H9 (cell line): ENCODE measurements at regions not wholly inside any gene's neighbourhood (a gene's known extent, or its start where the extent isn't known, plus 50 kb on each side); places are given as distances from the start of the nearest gene placed in this dataset.

Experiments
- DNase-seq: peaks from one replicate; pipeline ENCODE4 v3.0.0-alpha.2; 2017
- H2AFZ ChIP-seq: one replicate; pipeline ENCODE4 v1.6.1; 2013; ENCODE audit warnings: mild to moderate bottlenecking, low read length, control low read depth, moderate library complexity
- H2AK5ac ChIP-seq: 2 replicates; pipeline ENCODE4 v1.6.1; 2013; ENCODE audit warnings: low read length, control low read depth, mixed read lengths; ENCODE audit not compliant: insufficient read length
- H2BK120ac ChIP-seq: one replicate; pipeline ENCODE4 v1.6.1; 2013; ENCODE audit warnings: low read depth, mild to moderate bottlenecking, low read length, control low read depth, inconsistent platforms; ENCODE audit not compliant: poor library complexity, severe bottlenecking
- H2BK12ac ChIP-seq: 2 replicates; pipeline ENCODE4 v1.6.1; 2013; ENCODE audit warnings: low read length, control low read depth, mixed read lengths, low read depth; ENCODE audit not compliant: insufficient read length
- H2BK15ac ChIP-seq: 2 replicates; pipeline ENCODE4 v1.6.1; 2013; ENCODE audit warnings: low read depth, low read length, control low read depth
- H2BK20ac ChIP-seq: one replicate; pipeline ENCODE4 v1.6.1; 2013; ENCODE audit warnings: low read depth, mild to moderate bottlenecking, low read length, control low read depth, inconsistent platforms; ENCODE audit not compliant: poor library complexity, severe bottlenecking
- H2BK5ac ChIP-seq: 2 replicates; pipeline ENCODE4 v1.6.1; 2013; ENCODE audit warnings: low read length, control low read depth, mixed read lengths; ENCODE audit not compliant: insufficient read length
- H3K14ac ChIP-seq: 2 replicates; pipeline ENCODE4 v1.6.1; 2013; ENCODE audit warnings: low read length, control low read depth; ENCODE audit not compliant: insufficient read depth
- H3K18ac ChIP-seq: 2 replicates; pipeline ENCODE4 v1.6.1; 2013; ENCODE audit warnings: low read depth, mild to moderate bottlenecking, mixed read lengths, low read length, control low read depth; ENCODE audit not compliant: insufficient read length
- H3K23ac ChIP-seq: 2 replicates; pipeline ENCODE4 v1.6.1; 2013; ENCODE audit warnings: low read length, control low read depth, mixed read lengths, low read depth; ENCODE audit not compliant: insufficient read length
- H3K23me2 ChIP-seq: 2 replicates; pipeline ENCODE4 v1.6.1; 2013; ENCODE audit warnings: low read depth, mild to moderate bottlenecking, mixed read lengths, low read length, control low read depth; ENCODE audit not compliant: insufficient read length, poor library complexity, severe bottlenecking
- H3K27ac ChIP-seq: 2 replicates; pipeline ENCODE4 v1.5.1; 2013; ENCODE audit warnings: low read length, control low read depth, mixed read lengths, low read depth; ENCODE audit not compliant: insufficient read length
- H3K27me3 ChIP-seq: 2 replicates; pipeline ENCODE4 v1.6.1; 2013; ENCODE audit warnings: low read length, control low read depth, inconsistent platforms; ENCODE audit not compliant: insufficient read depth
- H3K4ac ChIP-seq: 2 replicates; pipeline ENCODE4 v1.6.1; 2013; ENCODE audit warnings: low read depth, mild to moderate bottlenecking, control low read depth, inconsistent platforms, low read length, moderate library complexity
- H3K4me1 ChIP-seq: 2 replicates; pipeline ENCODE4 v1.6.1; 2013; ENCODE audit warnings: low read length, control low read depth, inconsistent platforms; ENCODE audit not compliant: insufficient read depth
- H3K4me2 ChIP-seq: 2 replicates; pipeline ENCODE4 v1.6.1; 2013; ENCODE audit warnings: low read length, control low read depth, mixed read lengths; ENCODE audit not compliant: insufficient read length, insufficient read depth
- H3K56ac ChIP-seq: 2 replicates; pipeline ENCODE4 v1.6.1; 2013; ENCODE audit warnings: low read depth, mild to moderate bottlenecking, mixed read lengths, low read length, control low read depth; ENCODE audit not compliant: insufficient read length
- H3K79me1 ChIP-seq: 2 replicates; pipeline ENCODE4 v1.6.1; 2013; ENCODE audit warnings: low read depth, mild to moderate bottlenecking, moderate library complexity, low read length, control low read depth, inconsistent platforms; ENCODE audit not compliant: insufficient read depth, poor library complexity, severe bottlenecking
- H3K79me2 ChIP-seq: 2 replicates; pipeline ENCODE4 v1.6.1; 2013; ENCODE audit warnings: low read length, control low read depth, inconsistent platforms; ENCODE audit not compliant: insufficient read depth
- H3K9ac ChIP-seq: 2 replicates; pipeline ENCODE4 v1.6.1; 2013; ENCODE audit warnings: low read length, control low read depth, mixed read lengths; ENCODE audit not compliant: insufficient read length; ENCODE audit errors: extremely low read depth
- H3K9me3 ChIP-seq: one replicate; pipeline ENCODE4 v1.6.1; 2013; ENCODE audit warnings: low read depth, low read length, inconsistent platforms; ENCODE audit not compliant: control insufficient read depth
- H3T11ph ChIP-seq: one replicate; pipeline ENCODE4 v1.6.1; 2013; ENCODE audit warnings: mild to moderate bottlenecking, low read length, control low read depth, inconsistent platforms
- H4K20me1 ChIP-seq: one replicate; pipeline ENCODE4 v1.6.1; 2013; ENCODE audit not compliant: control insufficient read depth, insufficient read length, insufficient read depth
- H4K5ac ChIP-seq: 2 replicates; pipeline ENCODE4 v1.6.1; 2013; ENCODE audit warnings: low read depth, mild to moderate bottlenecking, mixed read lengths, low read length, control low read depth; ENCODE audit not compliant: insufficient read length
- H4K8ac ChIP-seq: replicated peaks from 2 replicates; pipeline ENCODE4 v1.6.1; 2013; ENCODE audit warnings: low read length, control low read depth, mixed read lengths, low read depth; ENCODE audit not compliant: insufficient read length
- H4K91ac ChIP-seq: 2 replicates; pipeline ENCODE4 v1.6.1; 2013; ENCODE audit warnings: low read depth, mild to moderate bottlenecking, moderate library complexity, mixed read lengths, low read length, control low read depth; ENCODE audit not compliant: insufficient read length
- H3K27ac Mint-ChIP-seq, 3 experiments: 2 replicates in 2 of 3; 3 replicates in 1 of 3; pipeline ENCODE4 v1.8.0; 2020 to 2021; ENCODE audit warnings: mixed read lengths in 3 of 3, mild to moderate bottlenecking in 1 of 3, moderate library complexity in 1 of 3
- H3K27me3 Mint-ChIP-seq: 2 replicates; pipeline ENCODE4 v1.8.0; 2021; ENCODE audit warnings: low read depth, mild to moderate bottlenecking, moderate library complexity, mixed read lengths
- H3K36me3 Mint-ChIP-seq, 3 experiments: 2 replicates in 2 of 3; 3 replicates in 1 of 3; pipeline ENCODE4 v1.8.0; 2020 to 2021; ENCODE audit warnings: low read depth in 3 of 3, mixed read lengths in 3 of 3; ENCODE audit not compliant: insufficient read depth in 1 of 3
- H3K4me1 Mint-ChIP-seq, 2 experiments: 2 replicates each; pipeline ENCODE4 v1.8.0; 2020; ENCODE audit warnings: mixed read lengths in 2 of 2
- H3K4me3 Mint-ChIP-seq, 2 experiments: 2 replicates in 1 of 2; 3 replicates in 1 of 2; pipeline ENCODE4 v1.8.0; 2020 to 2021; ENCODE audit warnings: mild to moderate bottlenecking in 2 of 2, mixed read lengths in 2 of 2, moderate library complexity in 1 of 2
- H3K9me3 Mint-ChIP-seq, 2 experiments: 2 replicates in 1 of 2; 3 replicates in 1 of 2; pipeline ENCODE4 v1.8.0; 2020; ENCODE audit warnings: mild to moderate bottlenecking in 2 of 2, mixed read lengths in 2 of 2, moderate library complexity in 1 of 2
- CTCF ChIP-seq: fragments of 200-600 bp; sonication (generic); conservative IDR thresholded peaks from 3 replicates; pipeline ENCODE4 v1.8.0; 2021; ENCODE audit warnings: antibody characterized with exemption, mild to moderate bottlenecking

- no peaks in the 10 kb centered on the region for H3K79me1 ChIP-seq
- H3K56ac ChIP-seq: no peak overlapping the region
- H3K18ac ChIP-seq: no peak overlapping the region
- no peak overlapping the region for H2BK12ac ChIP-seq
- Mint-ChIP-seq H3K27ac (no peak overlapping the region), H3K4me1 (peaks cover 32 to 49% of the 10 kb centered on the region in 2 experiments), H3K4me3 (no peak overlapping the region), H3K9me3 (0 out of 5 replicates have a peak, but pooled peaks cover 0 to 4% of the 10 kb centered on the region in 2 experiments), H3K27me3 (no peaks in the 10 kb centered on the region), H3K36me3 (no peaks in the 10 kb centered on the region; a peak in 3 of 7 replicates)
- no peak overlapping the region for H3K23ac ChIP-seq
- no peak overlapping the region for H2BK5ac ChIP-seq
- no peak overlapping the region for H3K4me2 ChIP-seq
- H2AFZ ChIP-seq: no peak overlapping the region
- no peak overlapping the region for H3K14ac ChIP-seq
- H3T11ph ChIP-seq: no peak overlapping the region
- no peaks in the 10 kb centered on the region for H3K27me3 ChIP-seq
- no peak overlapping the region for H3K9ac ChIP-seq
- H4K8ac ChIP-seq: no peak overlapping the region
- no peaks in the 10 kb centered on the region for H3K9me3 ChIP-seq
- no peak overlapping the region for H4K91ac ChIP-seq
- DNase-seq: no peak
- no peaks in the 10 kb centered on the region for H3K23me2 ChIP-seq
- H2AK5ac ChIP-seq: no peak overlapping the region
- no peaks in the 10 kb centered on the region for H3K79me2 ChIP-seq
- peaks cover 11% of the 10 kb centered on the region; the same call in 1 of the 2 replicates for H3K4me1 ChIP-seq
- H2BK120ac ChIP-seq: no peak overlapping the region
- H3K27ac ChIP-seq: no peak overlapping the region
- no peak for TF ChIP-seq CTCF
- H2BK15ac ChIP-seq: no peak overlapping the region
- no peak overlapping the region for H2BK20ac ChIP-seq
- no peak overlapping the region for H4K5ac ChIP-seq
- no peak overlapping the region for H3K4ac ChIP-seq
- no peaks in the 10 kb centered on the region for H4K20me1 ChIP-seq
Measured at GRCh38 chr1:96579636-96580035, 141.9 kb upstream of the PTBP2 start.
